Loucy (cell line): ENCODE measurements at regions not wholly inside any gene's neighbourhood (a gene's known extent, or its start where the extent isn't known, plus 50 kb on each side); places are given as distances from the start of the nearest gene placed in this dataset.

ENCODE experiments used
- H2AFZ ChIP-seq: fragments of 200-600 bp; sonication (generic); 2 replicates; pipeline ENCODE4 v1.6.0; 2016; ENCODE audit warnings: antibody characterized with exemption, mild to moderate bottlenecking, low read length, moderate library complexity
- H3F3A ChIP-seq: fragments of 200-600 bp; 2 replicates; pipeline ENCODE4 v1.6.0; 2016; ENCODE audit warnings: antibody characterized with exemption, low read depth, mild to moderate bottlenecking
- H3K27me3 ChIP-seq: fragments of 200-600 bp; sonication (generic); 2 replicates; pipeline ENCODE4 v1.6.1; 2014; ENCODE audit warnings: low read length, mild to moderate bottlenecking; ENCODE audit not compliant: insufficient read depth, poor library complexity, severe bottlenecking
- H3K36me3 ChIP-seq: fragments of 200-600 bp; sonication (generic); 2 replicates; pipeline ENCODE4 v1.6.1; 2016; ENCODE audit warnings: low read length; ENCODE audit not compliant: insufficient read depth
- H3K4me1 ChIP-seq: fragments of 200-600 bp; sonication (generic); 2 replicates; pipeline ENCODE4 v1.5.1; 2014; ENCODE audit warnings: low read length, mild to moderate bottlenecking; ENCODE audit not compliant: insufficient read depth, poor library complexity, severe bottlenecking
- H3K4me2 ChIP-seq: fragments of 200-600 bp; sonication (generic); 2 replicates; pipeline ENCODE4 v1.6.0; 2014; ENCODE audit warnings: antibody characterized with exemption, low read length, low read depth, mild to moderate bottlenecking; ENCODE audit not compliant: poor library complexity, severe bottlenecking
- H3K4me3 ChIP-seq: fragments of 200-600 bp; sonication (generic); 2 replicates; pipeline ENCODE4 v1.5.1; 2014; ENCODE audit warnings: low read length, mild to moderate bottlenecking, mixed read lengths; ENCODE audit not compliant: poor library complexity, severe bottlenecking
- H3K79me2 ChIP-seq: fragments of 200-600 bp; sonication (generic); 2 replicates; pipeline ENCODE4 v1.6.1; 2014; ENCODE audit warnings: low read length; ENCODE audit not compliant: insufficient read depth
- H3K9ac ChIP-seq: fragments of 200-600 bp; sonication (generic); 2 replicates; pipeline ENCODE4 v1.6.0; 2014; ENCODE audit warnings: mild to moderate bottlenecking, low read depth, low read length, moderate library complexity; ENCODE audit not compliant: poor library complexity, severe bottlenecking
- H3K9me2 ChIP-seq: fragments of 200-600 bp; sonication (generic); replicated peaks from 2 replicates; pipeline ENCODE4 v1.6.1; 2016; ENCODE audit warnings: low read depth, low read length, mixed read lengths
- H3K9me3 ChIP-seq: fragments of 200-600 bp; sonication (generic); 2 replicates; pipeline ENCODE4 v1.6.1; 2014; ENCODE audit warnings: mild to moderate bottlenecking, antibody characterized with exemption, low read length, low read depth; ENCODE audit not compliant: insufficient read depth
- H4K20me1 ChIP-seq: fragments of 200-600 bp; sonication (generic); 2 replicates; pipeline ENCODE4 v1.6.0; 2014; ENCODE audit warnings: antibody characterized with exemption, low read length, mild to moderate bottlenecking; ENCODE audit not compliant: insufficient read depth, poor library complexity, severe bottlenecking
- EZH2phosphoT487 ChIP-seq: fragments of 200-600 bp; IDR thresholded peaks from 2 replicates; pipeline ENCODE4 v1.6.1; 2018; ENCODE audit warnings: antibody characterized with exemption, mild to moderate bottlenecking, moderate library complexity, borderline replicate concordance
- TF ChIP-seq, protein P1 (sequence below): fragments of 200-600 bp; sonication (generic); conservative IDR thresholded peaks from 2 replicates; pipeline ENCODE4 v1.5.1; 2014; ENCODE audit warnings: mild to moderate bottlenecking, antibody characterized with exemption, low read length

DNA sequence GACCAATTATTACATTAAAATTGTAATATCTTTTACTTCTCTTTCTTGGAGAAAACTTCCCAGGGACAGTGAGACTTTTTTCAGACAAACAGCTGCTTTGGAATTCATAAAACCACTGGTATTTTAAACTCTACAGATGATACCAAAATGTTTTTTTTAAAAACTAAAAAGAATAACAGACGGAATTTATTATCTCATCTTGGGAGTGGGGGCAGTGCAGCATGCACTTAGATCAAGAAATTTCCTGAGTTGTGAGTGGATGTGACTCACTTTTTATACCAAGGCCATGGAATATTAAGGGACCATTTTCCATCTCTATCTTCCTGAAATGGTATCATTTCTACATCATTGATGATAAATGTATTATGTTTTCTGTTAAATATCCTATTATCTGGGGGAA lies 422.8 kb upstream of the HNRNPA3 start:
- no peak overlapping the region for H2AFZ ChIP-seq
- no peaks in the 10 kb centered on the region for H3K27me3 ChIP-seq
- no peak overlapping the region for H3K4me3 ChIP-seq
- TF ChIP-seq, protein P1, sequence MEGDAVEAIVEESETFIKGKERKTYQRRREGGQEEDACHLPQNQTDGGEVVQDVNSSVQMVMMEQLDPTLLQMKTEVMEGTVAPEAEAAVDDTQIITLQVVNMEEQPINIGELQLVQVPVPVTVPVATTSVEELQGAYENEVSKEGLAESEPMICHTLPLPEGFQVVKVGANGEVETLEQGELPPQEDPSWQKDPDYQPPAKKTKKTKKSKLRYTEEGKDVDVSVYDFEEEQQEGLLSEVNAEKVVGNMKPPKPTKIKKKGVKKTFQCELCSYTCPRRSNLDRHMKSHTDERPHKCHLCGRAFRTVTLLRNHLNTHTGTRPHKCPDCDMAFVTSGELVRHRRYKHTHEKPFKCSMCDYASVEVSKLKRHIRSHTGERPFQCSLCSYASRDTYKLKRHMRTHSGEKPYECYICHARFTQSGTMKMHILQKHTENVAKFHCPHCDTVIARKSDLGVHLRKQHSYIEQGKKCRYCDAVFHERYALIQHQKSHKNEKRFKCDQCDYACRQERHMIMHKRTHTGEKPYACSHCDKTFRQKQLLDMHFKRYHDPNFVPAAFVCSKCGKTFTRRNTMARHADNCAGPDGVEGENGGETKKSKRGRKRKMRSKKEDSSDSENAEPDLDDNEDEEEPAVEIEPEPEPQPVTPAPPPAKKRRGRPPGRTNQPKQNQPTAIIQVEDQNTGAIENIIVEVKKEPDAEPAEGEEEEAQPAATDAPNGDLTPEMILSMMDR: no peak
- TF ChIP-seq EZH2phosphoT487: no peak
- peaks cover 4% of the 10 kb centered on the region for H3K4me1 ChIP-seq
- no peaks in the 10 kb centered on the region for H3K79me2 ChIP-seq
- H3F3A ChIP-seq: no peaks in the 10 kb centered on the region
- H3K9me2 ChIP-seq: no peaks in the 10 kb centered on the region
- H3K4me2 ChIP-seq: no peak overlapping the region
- no peaks in the 10 kb centered on the region for H4K20me1 ChIP-seq
- no peaks in the 10 kb centered on the region for H3K36me3 ChIP-seq
- no peak overlapping the region for H3K9ac ChIP-seq
- H3K9me3 ChIP-seq: no peaks in the 10 kb centered on the region

DNA sequence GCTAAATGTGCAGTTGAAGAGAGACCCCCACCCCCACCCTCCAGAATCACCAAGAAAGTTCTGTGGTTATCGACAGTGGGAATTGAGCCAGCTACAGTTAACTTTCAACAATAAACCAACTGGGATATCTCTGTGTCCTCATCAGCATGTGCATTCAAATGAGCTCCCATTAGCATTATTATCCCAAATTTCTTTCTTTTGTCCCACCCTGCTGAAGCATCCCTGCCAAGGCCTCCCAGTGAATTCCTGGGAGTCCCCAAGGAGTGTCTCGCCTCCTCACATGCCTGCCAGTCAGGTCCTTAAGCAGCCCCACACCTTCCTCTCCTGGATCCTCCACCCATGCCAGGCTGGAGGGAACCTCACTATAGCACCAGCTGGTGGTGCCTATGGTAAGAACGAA lies 422.1 kb upstream of the HNRNPA3 start:
- peaks cover 4% of the 10 kb centered on the region for H3K4me1 ChIP-seq
- H3K9me3 ChIP-seq: no peaks in the 10 kb centered on the region
- H2AFZ ChIP-seq: no peak overlapping the region
- no peak overlapping the region for H3K4me3 ChIP-seq
- no peaks in the 10 kb centered on the region for H3K36me3 ChIP-seq
- H4K20me1 ChIP-seq: no peaks in the 10 kb centered on the region
- no peaks in the 10 kb centered on the region for H3F3A ChIP-seq
- no peak overlapping the region for H3K9ac ChIP-seq
- no peak for TF ChIP-seq EZH2phosphoT487
- TF ChIP-seq, protein P1: no peak
- no peaks in the 10 kb centered on the region for H3K9me2 ChIP-seq
- H3K79me2 ChIP-seq: no peaks in the 10 kb centered on the region
- H3K27me3 ChIP-seq: no peaks in the 10 kb centered on the region
- no peak overlapping the region for H3K4me2 ChIP-seq

DNA sequence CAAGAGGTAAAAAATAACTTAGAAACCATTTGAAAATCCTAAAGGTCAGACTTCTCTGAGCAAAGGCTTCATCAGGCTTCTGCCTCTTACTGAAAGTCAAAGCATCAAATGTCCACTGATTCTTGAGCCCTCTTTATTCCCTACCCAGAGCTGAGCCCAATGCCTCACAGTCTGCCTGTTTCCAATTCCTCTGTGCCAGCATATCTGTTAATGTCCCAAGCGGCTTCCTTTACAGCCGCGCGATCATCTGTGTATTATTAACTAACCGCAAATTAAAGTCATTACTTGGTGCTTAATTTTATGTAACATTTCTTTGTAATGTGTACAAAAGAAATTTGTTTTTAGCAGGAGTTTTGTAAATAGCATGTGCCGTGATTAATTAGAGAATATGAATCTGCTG lies 418.8 kb upstream of the HNRNPA3 start:
- no peak overlapping the region for H3K4me2 ChIP-seq
- H4K20me1 ChIP-seq: no peaks in the 10 kb centered on the region
- no peaks in the 10 kb centered on the region for H3K36me3 ChIP-seq
- H3K9me2 ChIP-seq: no peaks in the 10 kb centered on the region
- H3K4me1 ChIP-seq: no peaks in the 10 kb centered on the region
- TF ChIP-seq EZH2phosphoT487: no peak
- TF ChIP-seq, protein P1: no peak
- H3F3A ChIP-seq: no peaks in the 10 kb centered on the region
- no peaks in the 10 kb centered on the region for H3K27me3 ChIP-seq
- H3K9me3 ChIP-seq: no peaks in the 10 kb centered on the region
- no peaks in the 10 kb centered on the region for H3K79me2 ChIP-seq
- no peak overlapping the region for H2AFZ ChIP-seq
- no peak overlapping the region for H3K9ac ChIP-seq
- H3K4me3 ChIP-seq: no peak overlapping the region
